Neural cell (in vitro differentiated cells): ENCODE measurements at regions not wholly inside any gene's neighbourhood (a gene's known extent, or its start where the extent isn't known, plus 50 kb on each side); places are given as distances from the start of the nearest gene placed in this dataset.

Experiments
- H2AFZ ChIP-seq: fragments of 200-600, 300-800 bp; sonication (generic), shearing (Covaris generic); 2 replicates; pipeline ENCODE4 v1.6.0; 2014; ENCODE audit warnings: low read depth, mild to moderate bottlenecking, antibody characterized with exemption, low read length, moderate library complexity
- H3F3A ChIP-seq: fragments of 200-600 bp; shearing (Covaris generic); 2 replicates; pipeline ENCODE4 v1.6.1; 2016; ENCODE audit warnings: mild to moderate bottlenecking, moderate library complexity, mixed read lengths, antibody characterized with exemption, low read length; ENCODE audit not compliant: insufficient read depth, poor library complexity, severe bottlenecking
- H3K27ac ChIP-seq: fragments of 200-600, 300-800 bp; sonication (generic), shearing (Covaris generic); 2 replicates; pipeline ENCODE4 v1.5.1; 2014; ENCODE audit warnings: mild to moderate bottlenecking, low read length, moderate library complexity
- H3K27me3 ChIP-seq: fragments of 300-800, 200-600 bp; sonication (generic), shearing (Covaris generic); 2 replicates; pipeline ENCODE4 v1.6.0; 2014; ENCODE audit warnings: mild to moderate bottlenecking, low read depth, low read length, moderate library complexity; ENCODE audit not compliant: insufficient read depth
- H3K36me3 ChIP-seq: fragments of 300-800, 200-600 bp; sonication (generic), shearing (Covaris generic); 2 replicates; pipeline ENCODE4 v1.5.1; 2014; ENCODE audit warnings: mild to moderate bottlenecking, antibody characterized with exemption, low read length, moderate library complexity; ENCODE audit not compliant: insufficient read depth
- H3K4me2 ChIP-seq: fragments of 300-800, 200-600 bp; sonication (generic), shearing (Covaris generic); 2 replicates; pipeline ENCODE4 v1.6.0; 2014; ENCODE audit warnings: mild to moderate bottlenecking, low read length
- H3K4me3 ChIP-seq: fragments of 300-800, 200-600 bp; sonication (generic), shearing (Covaris generic); 2 replicates; pipeline ENCODE4 v1.5.1; 2014; ENCODE audit warnings: mild to moderate bottlenecking, low read length, moderate library complexity
- H3K79me2 ChIP-seq: fragments of 200-600 bp; shearing (Covaris generic); replicated peaks from 2 replicates; pipeline ENCODE4 v1.6.0; 2014; ENCODE audit warnings: mild to moderate bottlenecking, low read length, moderate library complexity; ENCODE audit not compliant: insufficient read depth
- H3K9ac ChIP-seq: fragments of 300-800, 200-600 bp; sonication (generic), shearing (Covaris generic); 2 replicates; pipeline ENCODE4 v1.6.1; 2016; ENCODE audit warnings: mild to moderate bottlenecking, low read length, mixed read lengths
- H3K9me2 ChIP-seq: fragments of 200-600 bp; shearing (Covaris generic); 2 replicates; pipeline ENCODE4 v1.6.1; 2016; ENCODE audit warnings: mild to moderate bottlenecking, low read length, mixed read lengths; ENCODE audit not compliant: insufficient read depth
- H3K9me3 ChIP-seq: fragments of 200-600, 300-800 bp; sonication (generic), shearing (Covaris generic); 2 replicates; pipeline ENCODE4 v1.6.1; 2016; ENCODE audit warnings: mild to moderate bottlenecking, mixed run types, low read length, moderate library complexity, mixed read lengths
- H4K20me1 ChIP-seq: fragments of 200-600 bp; shearing (Covaris generic); 2 replicates; pipeline ENCODE4 v1.6.1; 2016; ENCODE audit warnings: mild to moderate bottlenecking, mixed run types; ENCODE audit not compliant: insufficient read depth
- CTCF ChIP-seq: fragments of 450-650 bp; IDR thresholded peaks from 2 replicates; pipeline ENCODE4 v1.5.1; 2014; ENCODE audit warnings: antibody characterized with exemption, mild to moderate bottlenecking, moderate library complexity; ENCODE audit not compliant: poor library complexity, severe bottlenecking
- EP300 ChIP-seq: fragments of 450-650 bp; conservative IDR thresholded peaks from 2 replicates; pipeline ENCODE4 v1.6.1; 2014; ENCODE audit warnings: antibody characterized with exemption, mild to moderate bottlenecking, moderate library complexity; ENCODE audit not compliant: poor library complexity, severe bottlenecking
- EZH2 ChIP-seq: fragments of 200-600, 300-800 bp; shearing (Covaris generic), sonication (generic); IDR thresholded peaks from 2 replicates; pipeline ENCODE4 v1.6.1; 2014; ENCODE audit warnings: antibody characterized with exemption, low read length, borderline replicate concordance, mild to moderate bottlenecking; ENCODE audit not compliant: insufficient read depth, poor library complexity, severe bottlenecking
- MXI1 ChIP-seq: fragments of 450-650 bp; conservative IDR thresholded peaks from 2 replicates; pipeline ENCODE4 v1.6.1; 2014; ENCODE audit warnings: antibody characterized with exemption, mild to moderate bottlenecking; ENCODE audit not compliant: poor library complexity, severe bottlenecking
- POLR2AphosphoS5 ChIP-seq: IDR thresholded peaks from 2 replicates; pipeline ENCODE4 v1.6.1; 2012
- RAD21 ChIP-seq: fragments of 450-650 bp; conservative IDR thresholded peaks from 2 replicates; pipeline ENCODE4 v1.6.1; 2014; ENCODE audit warnings: antibody characterized with exemption, mild to moderate bottlenecking, moderate library complexity
- REST ChIP-seq: IDR thresholded peaks from 2 replicates; pipeline ENCODE4 v1.6.1; 2012; ENCODE audit warnings: borderline replicate concordance
- SMC3 ChIP-seq: fragments of 450-650 bp; conservative IDR thresholded peaks from 2 replicates; pipeline ENCODE4 v1.6.1; 2014; ENCODE audit warnings: antibody characterized with exemption, mild to moderate bottlenecking, moderate library complexity; ENCODE audit not compliant: poor library complexity
- TAF1 ChIP-seq: IDR thresholded peaks from 2 replicates; pipeline ENCODE4 v1.6.1; 2012; ENCODE audit warnings: low read depth

- Histone ChIP-seq H3K27me3 (no peaks in the 10 kb centered on the region), H4K20me1 (no peaks in the 10 kb centered on the region), H3K4me2 (no peak overlapping the region), H3K9me3 (no peaks in the 10 kb centered on the region), H3F3A (no peaks in the 10 kb centered on the region), H3K79me2 (no peaks in the 10 kb centered on the region), H3K27ac (no peak overlapping the region), H3K9me2 (no peaks in the 10 kb centered on the region), H3K4me3 (no peak overlapping the region), H3K9ac (no peak overlapping the region), H2AFZ (no peak overlapping the region), H3K36me3 (no peaks in the 10 kb centered on the region)
- TF ChIP-seq MXI1 (no peak), REST (no peak), SMC3 (no peak), CTCF (no peak), EZH2 (no peak), TAF1 (no peak), POLR2AphosphoS5 (no peak), EP300 (no peak), RAD21 (no peak)
Measured at GRCh38 chr2:191552066-191552465, 125.9 kb upstream of the NABP1 start.

- Histone ChIP-seq H3K9me3 (no peaks in the 10 kb centered on the region), H3K4me2 (no peak overlapping the region), H3K9me2 (no peaks in the 10 kb centered on the region), H3F3A (no peaks in the 10 kb centered on the region), H3K4me3 (no peak overlapping the region), H3K9ac (no peak overlapping the region), H3K79me2 (no peaks in the 10 kb centered on the region), H3K27ac (no peak overlapping the region), H4K20me1 (no peaks in the 10 kb centered on the region), H3K27me3 (no peaks in the 10 kb centered on the region), H2AFZ (no peak overlapping the region), H3K36me3 (no peaks in the 10 kb centered on the region)
- TF ChIP-seq EP300: no peak
- TF ChIP-seq EZH2: no peak
- no peak for TF ChIP-seq TAF1
- no peak for TF ChIP-seq MXI1
- TF ChIP-seq RAD21: no peak
- no peak for TF ChIP-seq POLR2AphosphoS5
- no peak for TF ChIP-seq REST
- no peak for TF ChIP-seq CTCF
- no peak for TF ChIP-seq SMC3
Measured at GRCh38 chr2:191554240-191554639, 123.7 kb upstream of the NABP1 start.
